ENCODE measurements at regions not wholly inside any gene's neighbourhood (a gene's known extent, or its start where the extent isn't known, plus 50 kb on each side); places are given as distances from the start of the nearest gene placed in this dataset.
A peak's percentile ranks its signal among the peaks of the same experiment; 100 is the strongest.

DNA sequence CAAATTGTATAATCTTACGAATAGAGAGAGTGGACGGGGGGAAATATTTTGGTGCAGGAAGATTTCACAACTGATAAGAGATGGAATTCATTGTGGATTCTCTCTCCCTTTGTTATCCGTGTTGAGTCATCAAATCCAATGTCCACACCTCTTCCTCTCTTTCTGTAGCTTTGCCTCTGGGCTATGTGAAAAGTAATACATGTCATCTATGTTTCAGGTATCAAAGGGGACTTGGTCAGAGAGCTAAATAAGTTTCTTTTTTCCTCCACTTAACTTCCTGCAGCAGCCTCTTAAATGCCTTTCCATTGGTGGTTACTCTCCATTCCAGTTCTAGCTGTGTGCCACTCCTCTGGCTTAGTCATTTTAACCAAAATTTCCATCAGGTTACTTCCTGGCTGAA is 169.3 kb upstream of the NXPH2 start:
- no CpG with 5 or more reads among the region's 3 CpGs for WGBS (ENCODE audit: extremely low coverage, insufficient coverage, low lambda C conversion rate)

DNA sequence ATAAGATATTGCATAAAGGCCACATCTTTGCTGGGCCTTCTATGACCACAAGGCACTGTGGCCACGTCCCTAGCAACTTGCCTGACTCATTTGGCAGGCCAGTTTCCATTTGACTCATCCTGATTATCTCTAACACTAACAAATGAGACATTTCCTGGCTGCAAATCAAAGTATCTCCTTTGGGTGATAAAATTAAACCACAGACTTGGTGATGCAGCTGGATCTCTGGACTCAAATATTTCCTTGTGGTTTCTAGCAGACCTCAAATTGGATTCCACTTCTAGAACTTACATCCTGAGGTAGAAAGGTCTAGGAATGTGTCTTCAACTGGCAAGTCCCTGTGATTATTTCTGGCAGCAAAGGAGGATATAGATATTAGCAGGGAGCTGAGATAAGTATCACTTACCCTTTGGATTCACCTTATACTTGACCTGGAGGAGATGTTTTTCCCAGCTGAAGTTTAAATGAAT is 167.9 kb upstream of the NXPH2 start:
- H3K4me1 ChIP-seq (ENCODE audit: control insufficient read depth, low read depth, low read length): peaks cover 4% of the 10 kb centered on the region
- no peak overlapping the region for H3K4ac ChIP-seq (ENCODE audit: low read depth, low read length)
- no peak overlapping the region for H3K56ac ChIP-seq (ENCODE audit: low read length)
- no CpG with 5 or more reads among the region's 1 CpG for WGBS (ENCODE audit: extremely low coverage, insufficient coverage, low lambda C conversion rate)
- H3K27me3 ChIP-seq (ENCODE audit: insufficient read depth, low read length, poor library complexity): no peaks in the 10 kb centered on the region
- H3K4me2 ChIP-seq (ENCODE audit: low read length): no peak overlapping the region
- peak overlapping the region; percentile 21 for H2BK120ac ChIP-seq (ENCODE audit: low read depth, low read length)
- H3K18ac ChIP-seq (ENCODE audit: low read length): no peak overlapping the region
- H4K5ac ChIP-seq (ENCODE audit: low read length): no peak overlapping the region
- no peak overlapping the region for H3K27ac ChIP-seq (ENCODE audit: low read depth, low read length)
- H3K79me1 ChIP-seq (ENCODE audit: low read length): no peaks in the 10 kb centered on the region
- H3K4me3 ChIP-seq (ENCODE audit: low read length): no peak overlapping the region
- H2AK5ac ChIP-seq (ENCODE audit: low read length): no peak overlapping the region
- no peak overlapping the region for H3K23ac ChIP-seq (ENCODE audit: low read length)
- peak; percentile 70 for DNase-seq
- H2BK5ac ChIP-seq (ENCODE audit: low read length): no peak overlapping the region
- H3K36me3 ChIP-seq (ENCODE audit: control insufficient read depth, insufficient read depth, low read length): no peaks in the 10 kb centered on the region
- no peaks in the 10 kb centered on the region for H3K79me2 ChIP-seq (ENCODE audit: control insufficient read depth, insufficient read depth, low read length)
- no peak overlapping the region for H2BK15ac ChIP-seq (replicated peaks; ENCODE audit: low read depth)
- H3K9ac ChIP-seq (ENCODE audit: low read length): no peak overlapping the region
- no peak overlapping the region for H4K8ac ChIP-seq (ENCODE audit: low read depth, low read length)

More for the DNA sequence above, 169.3 kb upstream of the NXPH2 start:
- Histone ChIP-seq H3K79me1 (ENCODE audit: low read length) (no peaks in the 10 kb centered on the region), H2BK5ac (ENCODE audit: low read length) (no peak overlapping the region), H2AK5ac (ENCODE audit: low read length) (no peak overlapping the region), H3K4ac (ENCODE audit: low read depth, low read length) (no peak overlapping the region), H3K36me3 (ENCODE audit: control insufficient read depth, insufficient read depth, low read length) (no peaks in the 10 kb centered on the region), H3K56ac (ENCODE audit: low read length) (no peak overlapping the region), H3K4me1 (ENCODE audit: control insufficient read depth, low read depth, low read length) (peaks cover 4% of the 10 kb centered on the region), H3K27ac (ENCODE audit: low read depth, low read length) (no peak overlapping the region), H3K27me3 (ENCODE audit: insufficient read depth, low read length, poor library complexity) (no peaks in the 10 kb centered on the region), H3K23ac (ENCODE audit: low read length) (no peak overlapping the region), H3K4me2 (ENCODE audit: low read length) (no peak overlapping the region), H4K5ac (ENCODE audit: low read length) (no peak overlapping the region), H2BK15ac (replicated peaks; ENCODE audit: low read depth) (no peak overlapping the region), H2BK120ac (ENCODE audit: low read depth, low read length) (no peak overlapping the region), H3K18ac (ENCODE audit: low read length) (no peak overlapping the region), H3K79me2 (ENCODE audit: control insufficient read depth, insufficient read depth, low read length) (no peaks in the 10 kb centered on the region), H4K8ac (ENCODE audit: low read depth, low read length) (no peak overlapping the region), H3K4me3 (ENCODE audit: low read length) (no peak overlapping the region), H3K9ac (ENCODE audit: low read length) (no peak overlapping the region)
- peak; percentile 87 for DNase-seq

DNA sequence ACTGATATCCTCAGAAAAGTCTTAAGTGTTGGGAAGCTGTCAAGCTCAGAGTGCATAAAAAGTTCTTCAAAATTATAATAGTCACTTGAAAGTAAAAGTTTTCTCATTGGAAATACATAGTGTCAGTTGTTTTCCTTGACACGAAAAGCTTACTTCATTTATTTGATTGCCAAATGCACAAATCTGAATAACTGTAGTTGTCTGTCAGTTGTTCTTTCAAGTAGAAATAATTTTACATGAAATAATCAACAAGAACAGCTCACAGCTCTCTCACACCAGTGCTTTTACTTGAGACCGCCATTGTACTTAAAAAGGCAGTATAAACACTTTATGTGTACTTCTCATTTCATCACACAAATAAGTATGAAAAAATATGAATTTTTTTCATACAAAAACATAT is 163.3 kb upstream of the NXPH2 start:
- Histone ChIP-seq H3K4me1 (ENCODE audit: control insufficient read depth, low read depth, low read length) (peaks cover 2% of the 10 kb centered on the region), H3K27me3 (ENCODE audit: insufficient read depth, low read length, poor library complexity) (no peaks in the 10 kb centered on the region), H3K4me3 (ENCODE audit: low read length) (no peak overlapping the region), H3K9ac (ENCODE audit: low read length) (no peak overlapping the region), H3K79me1 (ENCODE audit: low read length) (no peaks in the 10 kb centered on the region), H3K4ac (ENCODE audit: low read depth, low read length) (no peak overlapping the region), H3K18ac (ENCODE audit: low read length) (no peak overlapping the region), H3K56ac (ENCODE audit: low read length) (no peak overlapping the region), H2BK15ac (replicated peaks; ENCODE audit: low read depth) (no peak overlapping the region), H3K27ac (ENCODE audit: low read depth, low read length) (no peak overlapping the region), H3K79me2 (ENCODE audit: control insufficient read depth, insufficient read depth, low read length) (no peaks in the 10 kb centered on the region), H3K4me2 (ENCODE audit: low read length) (no peak overlapping the region), H3K23ac (ENCODE audit: low read length) (no peak overlapping the region), H4K5ac (ENCODE audit: low read length) (no peak overlapping the region), H2BK5ac (ENCODE audit: low read length) (no peak overlapping the region), H3K36me3 (ENCODE audit: control insufficient read depth, insufficient read depth, low read length) (no peaks in the 10 kb centered on the region), H2BK120ac (ENCODE audit: low read depth, low read length) (no peak overlapping the region), H4K8ac (ENCODE audit: low read depth, low read length) (no peak overlapping the region), H2AK5ac (ENCODE audit: low read length) (no peak overlapping the region)
- no peak for DNase-seq
- WGBS (ENCODE audit: extremely low coverage, insufficient coverage, low lambda C conversion rate): no CpG with 5 or more reads among the region's 2 CpGs

DNA sequence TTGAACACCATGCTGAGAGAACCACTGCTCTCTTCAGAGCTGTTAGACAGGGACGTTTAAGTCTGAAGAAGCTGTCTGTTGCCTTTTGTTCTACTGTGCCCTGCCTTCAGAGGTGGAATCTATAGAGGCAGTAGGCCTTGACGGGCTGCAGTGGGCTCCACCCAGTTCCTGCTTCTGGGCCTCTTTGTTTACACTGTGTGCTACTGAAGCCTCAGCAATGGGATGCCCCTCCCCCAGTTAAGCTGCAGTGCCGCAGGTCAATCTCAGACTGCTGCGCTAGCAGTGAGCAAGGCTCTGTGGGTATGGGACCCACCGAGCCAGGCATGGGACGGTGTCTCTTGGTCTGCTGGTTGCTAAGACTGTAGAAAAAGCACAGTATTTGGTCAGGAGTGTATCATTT is 162.3 kb upstream of the NXPH2 start:
- no peak overlapping the region for H2AK5ac ChIP-seq (ENCODE audit: low read length)
- no peak overlapping the region for H3K4ac ChIP-seq (ENCODE audit: low read depth, low read length)
- no peak overlapping the region for H2BK120ac ChIP-seq (ENCODE audit: low read depth, low read length)
- no peaks in the 10 kb centered on the region for H3K79me2 ChIP-seq (ENCODE audit: control insufficient read depth, insufficient read depth, low read length)
- H3K4me3 ChIP-seq (ENCODE audit: low read length): no peak overlapping the region
- no peak overlapping the region for H3K4me2 ChIP-seq (ENCODE audit: low read length)
- no peaks in the 10 kb centered on the region for H3K36me3 ChIP-seq (ENCODE audit: control insufficient read depth, insufficient read depth, low read length)
- H3K23ac ChIP-seq (ENCODE audit: low read length): no peak overlapping the region
- H3K18ac ChIP-seq (ENCODE audit: low read length): no peak overlapping the region
- WGBS (ENCODE audit: extremely low coverage, insufficient coverage, low lambda C conversion rate): no CpG with 5 or more reads among the region's 6 CpGs
- H4K5ac ChIP-seq (ENCODE audit: low read length): no peak overlapping the region
- H3K9ac ChIP-seq (ENCODE audit: low read length): no peak overlapping the region
- H3K4me1 ChIP-seq (ENCODE audit: control insufficient read depth, low read depth, low read length): no peaks in the 10 kb centered on the region
- no peak overlapping the region for H2BK15ac ChIP-seq (replicated peaks; ENCODE audit: low read depth)
- H4K8ac ChIP-seq (ENCODE audit: low read depth, low read length): no peak overlapping the region
- no peak overlapping the region for H2BK5ac ChIP-seq (ENCODE audit: low read length)
- no peaks in the 10 kb centered on the region for H3K79me1 ChIP-seq (ENCODE audit: low read length)
- no peaks in the 10 kb centered on the region for H3K27me3 ChIP-seq (ENCODE audit: insufficient read depth, low read length, poor library complexity)
- no peak overlapping the region for H3K27ac ChIP-seq (ENCODE audit: low read depth, low read length)
- no peak overlapping the region for H3K56ac ChIP-seq (ENCODE audit: low read length)
- peak; percentile 43 for DNase-seq

DNA sequence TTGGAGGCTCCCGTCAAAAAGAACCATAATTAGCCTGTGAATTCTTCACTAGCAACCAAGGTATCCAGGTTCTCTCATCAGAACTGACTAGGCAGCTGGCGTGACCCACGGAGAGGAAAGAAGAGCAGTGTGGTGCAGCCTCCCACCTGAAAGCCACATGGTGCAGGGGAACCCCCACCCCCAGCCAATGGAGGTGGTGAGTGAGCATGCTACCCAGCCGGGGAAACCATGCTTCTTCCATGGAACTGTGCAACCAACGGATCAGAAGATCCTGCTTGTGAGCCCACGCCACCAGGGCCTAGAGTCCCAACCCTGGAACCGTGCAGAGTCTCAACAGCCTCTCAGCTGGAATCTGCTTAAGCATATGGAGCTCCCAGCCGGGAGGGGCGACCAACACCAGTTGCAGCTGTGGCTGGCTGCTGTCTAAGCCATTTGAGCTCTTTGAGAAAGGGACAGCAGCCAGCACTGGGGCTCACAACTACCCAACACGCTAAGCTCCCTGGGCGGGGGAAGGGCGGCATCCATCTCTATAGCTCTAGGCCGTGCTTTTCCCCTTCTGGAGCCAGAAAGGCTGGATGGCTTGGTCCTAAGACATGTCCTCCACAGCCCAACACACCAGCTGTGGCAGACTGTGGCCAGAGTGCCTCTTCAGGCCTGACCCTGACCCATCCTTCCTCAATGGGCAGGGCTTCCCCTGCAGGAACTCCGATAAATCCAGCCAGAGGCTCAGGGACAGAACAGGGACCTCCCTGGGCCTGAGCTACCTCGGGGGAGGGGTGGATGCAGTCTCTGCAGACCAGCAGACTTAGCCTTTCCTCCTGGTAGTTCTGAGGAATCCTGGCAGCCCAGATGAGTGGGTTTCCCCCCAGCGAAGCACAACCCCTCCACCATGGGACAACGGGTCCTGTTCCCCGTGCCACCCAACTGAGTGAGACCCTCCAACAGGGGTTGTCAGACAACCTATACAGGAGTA is 151.4 kb upstream of the NXPH2 start:
- peak overlapping the region; percentile 45 for H3K23ac ChIP-seq (ENCODE audit: low read length)
- no peak overlapping the region for H3K27ac ChIP-seq (ENCODE audit: low read depth, low read length)
- H3K36me3 ChIP-seq (ENCODE audit: control insufficient read depth, insufficient read depth, low read length): no peaks in the 10 kb centered on the region
- no CpG with 5 or more reads among the region's 18 CpGs for WGBS (ENCODE audit: extremely low coverage, insufficient coverage, low lambda C conversion rate)
- no peak overlapping the region for H2BK15ac ChIP-seq (replicated peaks; ENCODE audit: low read depth)
- H3K79me1 ChIP-seq (ENCODE audit: low read length): no peaks in the 10 kb centered on the region
- peak; percentile 18 for DNase-seq
- H2AK5ac ChIP-seq (ENCODE audit: low read length): no peak overlapping the region
- H3K18ac ChIP-seq (ENCODE audit: low read length): no peak overlapping the region
- no peak overlapping the region for H2BK5ac ChIP-seq (ENCODE audit: low read length)
- peak overlapping the region; percentile 15 for H3K56ac ChIP-seq (ENCODE audit: low read length)
- H3K27me3 ChIP-seq (ENCODE audit: insufficient read depth, low read length, poor library complexity): no peaks in the 10 kb centered on the region
- H3K4ac ChIP-seq (ENCODE audit: low read depth, low read length): no peak overlapping the region
- H2BK120ac ChIP-seq (ENCODE audit: low read depth, low read length): no peak overlapping the region
- H4K5ac ChIP-seq (ENCODE audit: low read length): no peak overlapping the region
- peaks cover 6% of the 10 kb centered on the region for H3K4me1 ChIP-seq (ENCODE audit: control insufficient read depth, low read depth, low read length)
- no peak overlapping the region for H3K4me3 ChIP-seq (ENCODE audit: low read length)
- H3K4me2 ChIP-seq (ENCODE audit: low read length): no peak overlapping the region
- H4K8ac ChIP-seq (ENCODE audit: low read depth, low read length): no peak overlapping the region
- no peak overlapping the region for H3K9ac ChIP-seq (ENCODE audit: low read length)
- no peaks in the 10 kb centered on the region for H3K79me2 ChIP-seq (ENCODE audit: control insufficient read depth, insufficient read depth, low read length)
